ENCODE measurements at regions not wholly inside any gene's neighbourhood (a gene's known extent, or its start where the extent isn't known, plus 50 kb on each side); places are given as distances from the start of the nearest gene placed in this dataset.
"Not testable (repeated sequence)": the region's sequence is repeated elsewhere in the genome, so short reads cannot be mapped to it uniquely, and the experiment has no call there.

DNA sequence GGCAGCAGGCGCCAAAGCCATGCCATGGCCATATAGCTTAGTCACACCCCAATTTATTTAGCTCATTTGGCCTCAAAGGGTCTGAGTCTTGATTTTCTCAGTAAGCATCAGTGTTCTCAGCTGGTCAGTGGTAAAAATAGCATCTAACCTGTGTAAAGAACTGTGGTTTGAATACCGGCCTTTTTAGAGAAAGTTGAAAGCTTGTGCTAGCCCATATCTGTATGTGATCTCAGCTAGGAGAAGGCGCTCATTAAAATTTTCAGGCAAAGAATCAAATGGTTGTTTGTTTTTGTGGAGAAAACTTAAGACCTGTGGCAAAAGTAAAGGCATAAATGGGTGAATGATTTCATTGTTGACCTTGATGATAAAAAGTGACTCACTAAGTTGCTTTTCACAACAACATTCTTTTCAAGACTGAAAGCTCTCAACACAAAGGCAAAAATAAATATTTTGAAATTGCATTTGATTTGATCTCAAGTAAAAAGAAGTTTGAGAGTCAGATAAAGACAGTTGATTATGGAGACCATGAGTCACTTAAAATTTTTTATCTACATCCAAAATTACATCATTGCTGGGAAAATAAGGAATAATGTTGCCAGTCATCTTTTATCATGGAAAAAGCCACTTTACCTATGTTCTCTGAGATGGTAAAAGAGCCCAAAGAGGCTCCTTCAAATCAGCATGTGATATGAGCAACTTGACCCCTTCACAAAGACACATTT lies 128.5 kb upstream of the RGS6 start:
- H3K79me2 ChIP-seq (ENCODE audit: insufficient read depth, low read length): no peaks in the 10 kb centered on the region
- no peaks in the 10 kb centered on the region for H3K36me3 ChIP-seq (ENCODE audit: insufficient read depth, low read length)
- TF ChIP-seq EZH2 (IDR thresholded peaks at IDR 0.05; ENCODE audit: borderline replicate concordance, low read length): no peak
- TF ChIP-seq, protein P1, sequence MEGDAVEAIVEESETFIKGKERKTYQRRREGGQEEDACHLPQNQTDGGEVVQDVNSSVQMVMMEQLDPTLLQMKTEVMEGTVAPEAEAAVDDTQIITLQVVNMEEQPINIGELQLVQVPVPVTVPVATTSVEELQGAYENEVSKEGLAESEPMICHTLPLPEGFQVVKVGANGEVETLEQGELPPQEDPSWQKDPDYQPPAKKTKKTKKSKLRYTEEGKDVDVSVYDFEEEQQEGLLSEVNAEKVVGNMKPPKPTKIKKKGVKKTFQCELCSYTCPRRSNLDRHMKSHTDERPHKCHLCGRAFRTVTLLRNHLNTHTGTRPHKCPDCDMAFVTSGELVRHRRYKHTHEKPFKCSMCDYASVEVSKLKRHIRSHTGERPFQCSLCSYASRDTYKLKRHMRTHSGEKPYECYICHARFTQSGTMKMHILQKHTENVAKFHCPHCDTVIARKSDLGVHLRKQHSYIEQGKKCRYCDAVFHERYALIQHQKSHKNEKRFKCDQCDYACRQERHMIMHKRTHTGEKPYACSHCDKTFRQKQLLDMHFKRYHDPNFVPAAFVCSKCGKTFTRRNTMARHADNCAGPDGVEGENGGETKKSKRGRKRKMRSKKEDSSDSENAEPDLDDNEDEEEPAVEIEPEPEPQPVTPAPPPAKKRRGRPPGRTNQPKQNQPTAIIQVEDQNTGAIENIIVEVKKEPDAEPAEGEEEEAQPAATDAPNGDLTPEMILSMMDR (IDR thresholded peaks at IDR 0.05; ENCODE audit: low read length): no peak
- no peak overlapping the region for H2AFZ ChIP-seq (ENCODE audit: low read length)
- no peaks in the 10 kb centered on the region for H3K9me2 ChIP-seq (ENCODE audit: low read depth, low read length)
- no peaks in the 10 kb centered on the region for H3K27me3 ChIP-seq (ENCODE audit: insufficient read depth, low read length)
- H3K9ac ChIP-seq (ENCODE audit: low read length): no peak overlapping the region
- no peak overlapping the region for H3K4me2 ChIP-seq (ENCODE audit: low read length)
- no peak overlapping the region for H3K27ac ChIP-seq (ENCODE audit: low read depth, low read length, poor library complexity, severe bottlenecking)
- H4K20me1 ChIP-seq (ENCODE audit: insufficient read depth, low read length): no peaks in the 10 kb centered on the region
- no peak overlapping the region for H3K4me3 ChIP-seq (ENCODE audit: low read depth, low read length, poor library complexity, severe bottlenecking)
- H3F3A ChIP-seq (ENCODE audit: insufficient read depth, low read length): no peaks in the 10 kb centered on the region
- H3K9me3 ChIP-seq (ENCODE audit: low read length): no peaks in the 10 kb centered on the region
- H3K4me1 ChIP-seq (ENCODE audit: insufficient read depth, low read length, severe bottlenecking): no peaks in the 10 kb centered on the region

DNA sequence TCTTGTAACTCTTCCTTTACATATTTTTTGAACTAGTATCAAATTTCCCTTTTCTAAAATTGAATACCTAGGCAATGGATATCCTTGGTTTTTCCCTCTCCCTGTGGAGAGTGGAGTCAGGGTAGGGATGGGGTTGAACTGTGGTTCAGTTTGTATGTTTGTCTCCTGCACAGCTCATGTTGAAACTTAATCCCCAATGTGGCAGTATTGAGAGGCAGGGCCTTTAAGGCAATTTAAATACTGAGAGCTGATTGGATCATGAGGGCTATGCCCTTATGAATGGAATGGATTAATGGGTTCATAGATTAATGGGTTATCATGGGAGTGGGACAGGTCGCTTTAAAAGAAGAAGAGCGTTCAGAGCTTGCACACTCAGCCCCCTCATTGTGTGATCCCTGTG lies 127.2 kb upstream of the RGS6 start:
- Histone ChIP-seq H3K9me3 (ENCODE audit: low read length) (no peaks in the 10 kb centered on the region), H2AFZ (ENCODE audit: low read length) (no peak overlapping the region), H3K4me3 (ENCODE audit: low read depth, low read length, poor library complexity, severe bottlenecking) (no peak overlapping the region), H3K27ac (ENCODE audit: low read depth, low read length, poor library complexity, severe bottlenecking) (no peak overlapping the region), H3K4me1 (ENCODE audit: insufficient read depth, low read length, severe bottlenecking) (no peaks in the 10 kb centered on the region), H3K27me3 (ENCODE audit: insufficient read depth, low read length) (no peaks in the 10 kb centered on the region), H3K9ac (ENCODE audit: low read length) (no peak overlapping the region), H3K9me2 (ENCODE audit: low read depth, low read length) (no peaks in the 10 kb centered on the region), H3K79me2 (ENCODE audit: insufficient read depth, low read length) (no peaks in the 10 kb centered on the region), H4K20me1 (ENCODE audit: insufficient read depth, low read length) (no peaks in the 10 kb centered on the region), H3K4me2 (ENCODE audit: low read length) (no peak overlapping the region), H3F3A (ENCODE audit: insufficient read depth, low read length) (no peaks in the 10 kb centered on the region), H3K36me3 (ENCODE audit: insufficient read depth, low read length) (no peaks in the 10 kb centered on the region)
- no peak for TF ChIP-seq EZH2 (IDR thresholded peaks at IDR 0.05; ENCODE audit: borderline replicate concordance, low read length)
- TF ChIP-seq, protein P1 (IDR thresholded peaks at IDR 0.05; ENCODE audit: low read length): no peak

- H3K4me3 ChIP-seq (ENCODE audit: low read depth, low read length, poor library complexity, severe bottlenecking); H3K4me1 ChIP-seq (ENCODE audit: insufficient read depth, low read length, severe bottlenecking); H3K36me3 ChIP-seq (ENCODE audit: insufficient read depth, low read length); H3K27me3 ChIP-seq (ENCODE audit: insufficient read depth, low read length); H3K9me2 ChIP-seq (ENCODE audit: low read depth, low read length); H3F3A ChIP-seq (ENCODE audit: insufficient read depth, low read length); H3K9ac ChIP-seq (ENCODE audit: low read length); H3K9me3 ChIP-seq (ENCODE audit: low read length); H3K79me2 ChIP-seq (ENCODE audit: insufficient read depth, low read length); H2AFZ ChIP-seq (ENCODE audit: low read length); H3K4me2 ChIP-seq (ENCODE audit: low read length); H3K27ac ChIP-seq (ENCODE audit: low read depth, low read length, poor library complexity, severe bottlenecking); H4K20me1 ChIP-seq (ENCODE audit: insufficient read depth, low read length): not testable (repeated sequence)
Measured at GRCh38 chr14:71807049-71807448, 125.2 kb upstream of the RGS6 start.

GRCh38 chr14:71810800-71811199 lies 121.4 kb upstream of the RGS6 start:
- not testable (repeated sequence) for H3K4me2 ChIP-seq (ENCODE audit: low read length); H3K4me3 ChIP-seq (ENCODE audit: low read depth, low read length, poor library complexity, severe bottlenecking); H3K27ac ChIP-seq (ENCODE audit: low read depth, low read length, poor library complexity, severe bottlenecking); H3F3A ChIP-seq (ENCODE audit: insufficient read depth, low read length); H3K79me2 ChIP-seq (ENCODE audit: insufficient read depth, low read length); H3K9ac ChIP-seq (ENCODE audit: low read length); H3K36me3 ChIP-seq (ENCODE audit: insufficient read depth, low read length); H3K27me3 ChIP-seq (ENCODE audit: insufficient read depth, low read length); H4K20me1 ChIP-seq (ENCODE audit: insufficient read depth, low read length); H3K9me2 ChIP-seq (ENCODE audit: low read depth, low read length); H3K4me1 ChIP-seq (ENCODE audit: insufficient read depth, low read length, severe bottlenecking); H2AFZ ChIP-seq (ENCODE audit: low read length); H3K9me3 ChIP-seq (ENCODE audit: low read length)

Data from OCI-LY1 (cell line).